H1 (cell line): ENCODE measurements at regions not wholly inside any gene's neighbourhood (a gene's known extent, or its start where the extent isn't known, plus 50 kb on each side); places are given as distances from the start of the nearest gene placed in this dataset.

Experiments
- ATF3 ChIP-seq: IDR thresholded peaks from 2 replicates; pipeline ENCODE4 v1.6.1; 2011; ENCODE audit warnings: low read depth, mild to moderate bottlenecking, low read length; ENCODE audit not compliant: insufficient read depth
- BACH1 ChIP-seq: IDR thresholded peaks from 2 replicates; pipeline ENCODE4 v1.6.1; 2012; ENCODE audit warnings: low read length, improper control_type of control experiment
- CHD7 ChIP-seq: fragments of 300-600 bp; sonication (generic); IDR thresholded peaks from 2 replicates; pipeline ENCODE4 v1.7.1; 2012; ENCODE audit warnings: low read length, moderate library complexity, mild to moderate bottlenecking, inconsistent platforms; ENCODE audit not compliant: insufficient replicate concordance
- CTBP2 ChIP-seq: IDR thresholded peaks from 2 replicates; pipeline ENCODE4 v1.7.0; 2011; ENCODE audit warnings: borderline replicate concordance, mild to moderate bottlenecking, moderate library complexity, mixed read lengths, low read length; ENCODE audit not compliant: insufficient read depth, insufficient read length
- GABPA ChIP-seq: IDR thresholded peaks from 2 replicates; pipeline ENCODE4 v1.6.1; 2011; ENCODE audit warnings: mild to moderate bottlenecking, low read length, moderate library complexity, borderline replicate concordance; ENCODE audit not compliant: insufficient read depth
- HDAC6 ChIP-seq: IDR thresholded peaks from one replicate; pipeline ENCODE4 v1.7.1; 2012; ENCODE audit warnings: low read depth, mild to moderate bottlenecking, inconsistent platforms, low read length, moderate library complexity
- JUN ChIP-seq: IDR thresholded peaks from 2 replicates; pipeline ENCODE4 v1.6.1; 2011; ENCODE audit warnings: low read depth, mild to moderate bottlenecking, improper control_type of control experiment, low read length
- POLR2A ChIP-seq, 2 experiments: IDR thresholded peaks; 1 replicate in 1 of 2; 2 replicates in 1 of 2; pipeline ENCODE4 v1.6.1; 2011; ENCODE audit warnings: low read depth in 2 of 2, low read length in 2 of 2, mild to moderate bottlenecking in 2 of 2; ENCODE audit errors: control extremely low read depth in 1 of 2
- TAF7 ChIP-seq: optimal IDR thresholded peaks from 2 replicates; pipeline ENCODE3; 2011; ENCODE audit warnings: low read depth, mild to moderate bottlenecking, inconsistent platforms, low read length, moderate library complexity, borderline replicate concordance

DNA sequence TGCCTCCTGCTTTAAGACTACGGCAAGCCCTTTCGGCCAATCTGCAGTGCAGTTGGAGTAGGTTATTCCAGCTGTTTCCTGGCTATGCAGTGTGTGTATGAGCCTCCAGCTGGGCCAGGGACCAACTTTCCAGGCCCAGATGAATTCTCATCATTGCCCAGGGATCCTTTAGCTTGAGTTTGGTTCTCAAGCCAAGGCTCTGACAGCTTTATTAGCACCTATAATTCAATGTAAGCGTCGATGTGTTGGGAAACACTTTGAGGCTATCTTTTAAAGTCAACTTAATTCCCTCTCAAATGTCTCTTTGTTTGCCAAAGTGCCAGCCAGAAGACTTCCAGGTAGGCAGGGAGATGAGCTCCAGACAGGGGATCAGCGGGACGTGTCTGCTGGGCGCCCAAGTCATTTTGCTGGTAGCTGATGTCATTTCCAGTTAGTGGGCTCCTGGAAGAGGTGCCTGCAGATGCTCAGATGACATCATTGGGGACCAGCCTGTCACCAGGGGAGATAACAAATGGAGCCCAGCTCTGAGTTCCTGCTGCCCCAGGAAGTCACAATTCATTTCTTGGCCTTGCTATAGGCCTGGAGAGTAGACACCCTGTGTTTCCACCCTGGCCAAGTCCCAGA lies 520.4 kb downstream of the SOX6 start (continued):
- no peak for TF ChIP-seq CHD7
- no peak for TF ChIP-seq POLR2A (IDR thresholded peaks at IDR 0.05; ENCODE audit: control extremely low read depth in 1 of 2, low read depth in 2 of 2, low read length in 2 of 2)
- no peak for TF ChIP-seq HDAC6
- no peak for TF ChIP-seq BACH1
- no peak for TF ChIP-seq TAF7
- TF ChIP-seq ATF3, result no peak
- TF ChIP-seq GABPA, result no peak
- no peak for TF ChIP-seq CTBP2
- no peak for TF ChIP-seq JUN
- TF ChIP-seq, all 59 proteins: peak for 0
